Mammary epithelial cell (primary cell): ENCODE measurements at regions not wholly inside any gene's neighbourhood (a gene's known extent, or its start where the extent isn't known, plus 50 kb on each side); places are given as distances from the start of the nearest gene placed in this dataset.

Experiments used
- EZH2 ChIP-seq: IDR thresholded peaks from 2 replicates; pipeline ENCODE4 v1.6.1; 2012; ENCODE audit warnings: low read length, inconsistent platforms, borderline replicate concordance
- TF ChIP-seq, protein P1 (sequence below), 2 donors: IDR thresholded peaks in 1 of 2; conservative IDR thresholded peaks in 1 of 2; 2 replicates each; pipeline ENCODE4 v1.5.1; 2011 to 2012; ENCODE audit warnings: inconsistent platforms in 2 of 2, low read length in 2 of 2, mild to moderate bottlenecking in 2 of 2, control low read depth in 1 of 2, low read depth in 1 of 2; ENCODE audit not compliant: insufficient read depth in 1 of 2; ENCODE audit errors: extremely low read depth in 1 of 2

DNA sequence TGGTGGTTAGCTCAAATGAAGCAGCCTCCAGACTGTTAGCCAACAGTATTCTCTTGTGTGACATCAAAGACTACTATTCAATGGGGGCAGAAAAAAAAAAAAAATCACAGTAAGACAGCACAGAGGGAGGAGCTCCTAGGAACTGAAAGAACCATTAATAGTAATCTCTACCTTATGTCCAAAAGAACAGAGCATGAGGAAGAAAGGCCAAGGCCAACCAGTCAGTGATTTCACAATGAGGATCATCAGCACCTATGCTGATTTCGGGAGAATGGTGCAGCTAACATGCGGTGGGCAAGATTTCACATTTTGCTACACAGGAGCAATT, 66.3 kb upstream of the SOX5 start:
- TF ChIP-seq EZH2, result no peak
- TF ChIP-seq, protein P1, sequence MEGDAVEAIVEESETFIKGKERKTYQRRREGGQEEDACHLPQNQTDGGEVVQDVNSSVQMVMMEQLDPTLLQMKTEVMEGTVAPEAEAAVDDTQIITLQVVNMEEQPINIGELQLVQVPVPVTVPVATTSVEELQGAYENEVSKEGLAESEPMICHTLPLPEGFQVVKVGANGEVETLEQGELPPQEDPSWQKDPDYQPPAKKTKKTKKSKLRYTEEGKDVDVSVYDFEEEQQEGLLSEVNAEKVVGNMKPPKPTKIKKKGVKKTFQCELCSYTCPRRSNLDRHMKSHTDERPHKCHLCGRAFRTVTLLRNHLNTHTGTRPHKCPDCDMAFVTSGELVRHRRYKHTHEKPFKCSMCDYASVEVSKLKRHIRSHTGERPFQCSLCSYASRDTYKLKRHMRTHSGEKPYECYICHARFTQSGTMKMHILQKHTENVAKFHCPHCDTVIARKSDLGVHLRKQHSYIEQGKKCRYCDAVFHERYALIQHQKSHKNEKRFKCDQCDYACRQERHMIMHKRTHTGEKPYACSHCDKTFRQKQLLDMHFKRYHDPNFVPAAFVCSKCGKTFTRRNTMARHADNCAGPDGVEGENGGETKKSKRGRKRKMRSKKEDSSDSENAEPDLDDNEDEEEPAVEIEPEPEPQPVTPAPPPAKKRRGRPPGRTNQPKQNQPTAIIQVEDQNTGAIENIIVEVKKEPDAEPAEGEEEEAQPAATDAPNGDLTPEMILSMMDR (conservative IDR thresholded peaks at IDR 0.05 in 1 of 2, IDR thresholded peaks at IDR 0.05 in 1 of 2; ENCODE audit: extremely low read depth in 1 of 2, insufficient read depth in 1 of 2, low read depth in 1 of 2, low read length in 2 of 2), result no peak
